Prostate gland (tissue), 2 donors: ENCODE measurements at regions not wholly inside any gene's neighbourhood (a gene's known extent, or its start where the extent isn't known, plus 50 kb on each side); places are given as distances from the start of the nearest gene placed in this dataset.

Experiments used
- DNase-seq: peaks from one replicate; pipeline ENCODE4 v3.0.0-alpha.2; 2019; ENCODE audit warnings: low spot score
- H3K27ac ChIP-seq, 2 donors: fragments of 200-600 bp; sonication (generic); 2 replicates each; pipeline ENCODE4 v1.5.1; 2017 to 2019
- H3K27me3 ChIP-seq: fragments of 200-600 bp; sonication (generic); replicated peaks from 2 replicates; pipeline ENCODE4 v1.5.1; 2019; ENCODE audit not compliant: insufficient read depth
- H3K36me3 ChIP-seq, 2 donors: fragments of 200-600 bp; sonication (generic); 1 replicate in 1 of 2; 2 replicates in 1 of 2; pipeline versions ENCODE4 v1.5.1 to v1.8.1; 2017 to 2019
- H3K4me1 ChIP-seq: fragments of 200-600 bp; sonication (generic); replicated peaks from 2 replicates; pipeline ENCODE4 v1.5.1; 2019
- H3K4me3 ChIP-seq, 2 donors: fragments of 200-600 bp; sonication (generic); 2 replicates each; pipeline ENCODE4 v1.5.1; 2017 to 2019
- H3K9me3 ChIP-seq: fragments of 200-600 bp; sonication (generic); 2 replicates; pipeline ENCODE4 v1.5.1; 2017
- POLR2A ChIP-seq: fragments of 450-650 bp; IDR thresholded peaks from one replicate; pipeline ENCODE4 v1.6.1; 2016; ENCODE audit warnings: antibody characterized with exemption, mild to moderate bottlenecking
- POLR2AphosphoS5 ChIP-seq: sonication (generic); formaldehyde crosslinking; IDR thresholded peaks from one replicate; pipeline ENCODE4 v1.6.1; 2017; ENCODE audit warnings: antibody characterized with exemption
- WGBS: methylation state at CpG from one replicate; pipeline ENCODE4 v1.1.5; 2018; 5-methylcytosine and 5-hydroxymethylcytosine counted together
- intact Hi-C: fragments of 100-400 bp; cut with DNase I; formaldehyde crosslinking; loops from one replicate; pipeline ENCODE4 v1.14.2; 2022
- TF ChIP-seq, protein P1 (sequence below), 4 experiments: fragments of 200-600 bp in 2 of 4; fragments of 450-650 bp in 2 of 4; sonication (generic) in 2 of 4; IDR thresholded peaks; 1 replicate in 3 of 4; 2 replicates in 1 of 4; pipeline ENCODE4 v1.5.1; 2016 to 2019; ENCODE audit warnings: antibody characterized with exemption in 4 of 4, mild to moderate bottlenecking in 2 of 4, moderate library complexity in 2 of 4

GRCh38 chr2:10187661-10188060 lies 65.1 kb downstream of the RRM2 start:
- no peaks in the 10 kb centered on the region for H3K27me3 ChIP-seq
- intact Hi-C loops, result no loop called here
- no peaks in the 10 kb centered on the region for H3K4me1 ChIP-seq
- no peaks in the 10 kb centered on the region for H3K36me3 ChIP-seq
- H3K27ac ChIP-seq, result no peak overlapping the region
- H3K9me3 ChIP-seq, result no peaks in the 10 kb centered on the region
- no peak overlapping the region for H3K4me3 ChIP-seq
- no peak for DNase-seq
- TF ChIP-seq POLR2A (no peak), POLR2AphosphoS5 (no peak)
- TF ChIP-seq, protein P1, sequence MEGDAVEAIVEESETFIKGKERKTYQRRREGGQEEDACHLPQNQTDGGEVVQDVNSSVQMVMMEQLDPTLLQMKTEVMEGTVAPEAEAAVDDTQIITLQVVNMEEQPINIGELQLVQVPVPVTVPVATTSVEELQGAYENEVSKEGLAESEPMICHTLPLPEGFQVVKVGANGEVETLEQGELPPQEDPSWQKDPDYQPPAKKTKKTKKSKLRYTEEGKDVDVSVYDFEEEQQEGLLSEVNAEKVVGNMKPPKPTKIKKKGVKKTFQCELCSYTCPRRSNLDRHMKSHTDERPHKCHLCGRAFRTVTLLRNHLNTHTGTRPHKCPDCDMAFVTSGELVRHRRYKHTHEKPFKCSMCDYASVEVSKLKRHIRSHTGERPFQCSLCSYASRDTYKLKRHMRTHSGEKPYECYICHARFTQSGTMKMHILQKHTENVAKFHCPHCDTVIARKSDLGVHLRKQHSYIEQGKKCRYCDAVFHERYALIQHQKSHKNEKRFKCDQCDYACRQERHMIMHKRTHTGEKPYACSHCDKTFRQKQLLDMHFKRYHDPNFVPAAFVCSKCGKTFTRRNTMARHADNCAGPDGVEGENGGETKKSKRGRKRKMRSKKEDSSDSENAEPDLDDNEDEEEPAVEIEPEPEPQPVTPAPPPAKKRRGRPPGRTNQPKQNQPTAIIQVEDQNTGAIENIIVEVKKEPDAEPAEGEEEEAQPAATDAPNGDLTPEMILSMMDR (IDR thresholded peaks at IDR 0.05), result no peak
- 87% methylated on average over 14 of the region's 14 CpGs for WGBS

GRCh38 chr2:10188211-10188610 lies 65.7 kb downstream of the RRM2 start:
- intact Hi-C loops, result no loop called here
- Histone ChIP-seq H3K4me3 (no peak overlapping the region), H3K27ac (no peak overlapping the region), H3K4me1 (no peaks in the 10 kb centered on the region), H3K27me3 (no peaks in the 10 kb centered on the region), H3K36me3 (no peaks in the 10 kb centered on the region), H3K9me3 (no peaks in the 10 kb centered on the region)
- WGBS, result 99% methylated on average over 7 of the region's 7 CpGs
- no peak for DNase-seq
- TF ChIP-seq POLR2A (no peak), POLR2AphosphoS5 (no peak)
- TF ChIP-seq, protein P1 (IDR thresholded peaks at IDR 0.05), result no peak

DNA sequence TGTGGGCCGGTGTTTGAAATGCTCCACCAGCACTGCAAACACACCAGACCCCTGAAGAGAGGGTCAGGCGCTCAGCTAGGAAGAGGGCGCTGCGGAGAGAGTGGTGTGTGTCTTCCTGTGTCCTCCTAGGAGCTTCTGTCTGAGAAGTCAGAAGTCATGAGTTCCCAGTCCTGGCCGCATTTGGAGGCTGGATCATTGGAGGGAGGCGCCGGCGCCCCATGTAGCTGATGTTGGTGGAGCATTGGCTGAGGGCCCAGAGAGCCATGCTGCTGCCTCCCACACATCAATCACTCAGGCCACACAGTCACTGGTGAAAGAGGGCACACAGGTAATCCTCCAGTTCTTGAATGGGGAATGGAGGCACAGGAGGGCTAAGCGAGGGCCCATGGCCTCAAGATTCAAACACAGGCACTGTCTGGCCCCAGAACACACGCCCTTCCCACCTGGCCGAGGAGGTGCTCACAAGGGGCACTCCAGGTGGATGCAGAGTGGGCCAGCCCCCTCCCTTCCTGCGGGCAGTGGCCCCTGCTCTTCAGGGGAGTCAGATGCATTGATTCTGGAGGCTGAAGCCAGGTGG lies 66.3 kb downstream of the RRM2 start:
- 96% methylated on average over 12 of the region's 12 CpGs for WGBS

DNA sequence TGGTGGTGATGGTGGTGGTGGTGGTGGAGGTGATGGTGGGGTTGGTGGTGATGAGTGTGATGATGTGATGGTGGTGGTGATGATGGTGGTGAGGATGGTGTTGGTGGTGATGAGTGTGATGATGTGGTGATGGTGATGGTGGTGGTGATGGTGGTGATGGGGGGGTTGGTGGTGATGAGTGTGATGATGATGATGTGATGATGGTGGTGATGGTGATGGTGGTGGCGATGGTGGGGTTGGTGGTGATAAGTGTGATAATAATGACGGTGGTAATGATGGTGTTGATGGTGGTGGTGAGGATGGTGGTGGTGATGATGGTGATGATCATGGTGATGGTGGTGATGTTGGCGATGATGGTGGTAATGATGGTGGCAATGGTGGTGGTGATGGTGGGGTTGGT lies 67.7 kb downstream of the RRM2 start:
- no peaks in the 10 kb centered on the region for H3K9me3 ChIP-seq
- 97% methylated on average over 3 of the region's 3 CpGs for WGBS
- no peaks in the 10 kb centered on the region for H3K4me1 ChIP-seq
- no peak overlapping the region for H3K4me3 ChIP-seq
- DNase-seq, result no peak
- TF ChIP-seq POLR2A, result no peak
- no peak for TF ChIP-seq POLR2AphosphoS5
- TF ChIP-seq, protein P1 (IDR thresholded peaks at IDR 0.05), result no peak
- no peaks in the 10 kb centered on the region for H3K36me3 ChIP-seq
- H3K27me3 ChIP-seq, result no peaks in the 10 kb centered on the region
- H3K27ac ChIP-seq, result no peak overlapping the region
- intact Hi-C loops, result no loop called here

More for the DNA sequence above, 66.3 kb downstream of the RRM2 start:
- no peak for DNase-seq
- H3K9me3 ChIP-seq, result no peaks in the 10 kb centered on the region
- H3K27me3 ChIP-seq, result no peaks in the 10 kb centered on the region
- H3K4me3 ChIP-seq, result no peak overlapping the region
- H3K27ac ChIP-seq, result no peak overlapping the region
- no peaks in the 10 kb centered on the region for H3K36me3 ChIP-seq
- intact Hi-C loops, result no loop called here
- no peaks in the 10 kb centered on the region for H3K4me1 ChIP-seq
- TF ChIP-seq, protein P1 (IDR thresholded peaks at IDR 0.05), result no peak
- TF ChIP-seq POLR2AphosphoS5, result no peak
- no peak for TF ChIP-seq POLR2A

DNA sequence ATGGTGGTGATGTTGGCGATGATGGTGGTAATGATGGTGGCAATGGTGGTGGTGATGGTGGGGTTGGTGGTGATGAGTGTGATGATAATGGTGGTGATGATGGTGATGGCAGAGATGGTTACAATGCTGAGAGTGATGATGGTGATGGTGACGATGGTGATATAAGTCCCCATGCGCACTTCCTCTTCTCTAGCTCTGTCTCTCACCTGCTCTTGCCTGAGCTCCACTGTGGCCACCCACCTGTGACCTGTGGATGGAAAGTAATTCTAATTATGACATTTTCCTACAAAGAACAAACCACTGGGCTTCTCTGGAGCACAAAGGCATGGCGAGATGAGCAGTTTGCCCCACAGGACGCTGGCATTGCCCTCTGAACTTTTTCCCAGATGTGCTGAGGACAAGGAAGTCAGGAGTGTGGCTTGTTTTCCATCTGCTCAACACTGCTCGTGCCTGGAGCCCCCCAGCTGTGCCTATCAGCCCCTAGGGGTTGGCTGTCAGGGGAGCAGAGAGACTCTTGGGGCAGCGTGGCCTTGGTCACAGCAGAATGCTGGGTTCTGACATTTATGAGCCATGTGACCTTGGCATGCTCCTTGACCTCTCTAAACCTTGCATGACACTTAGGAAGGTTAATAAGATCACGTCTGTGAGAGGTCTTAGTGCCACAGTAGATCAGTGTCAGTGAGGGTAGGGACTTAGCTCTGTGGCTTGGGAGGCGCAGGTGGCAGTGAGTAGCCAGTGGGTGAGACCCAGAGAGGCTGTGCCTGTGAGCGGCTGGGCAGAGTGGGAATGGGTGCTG lies 68.4 kb downstream of the RRM2 start:
- WGBS, result 86% methylated on average over 10 of the region's 10 CpGs
- H3K27me3 ChIP-seq, result no peaks in the 10 kb centered on the region
- DNase-seq, result no peak
- H3K36me3 ChIP-seq, result no peaks in the 10 kb centered on the region
- H3K4me3 ChIP-seq, result no peak overlapping the region
- H3K4me1 ChIP-seq, result no peaks in the 10 kb centered on the region
- H3K27ac ChIP-seq, result no peak overlapping the region
- intact Hi-C loops, result no loop called here
- TF ChIP-seq POLR2AphosphoS5 (no peak), POLR2A (no peak)
- TF ChIP-seq, protein P1 (IDR thresholded peaks at IDR 0.05), result no peak
- H3K9me3 ChIP-seq, result no peaks in the 10 kb centered on the region
